PC-9 (cell line): ENCODE measurements at regions not wholly inside any gene's neighbourhood (a gene's known extent, or its start where the extent isn't known, plus 50 kb on each side); places are given as distances from the start of the nearest gene placed in this dataset.

Source experiments
- CTCF ChIP-seq: fragments of 200-600 bp; sonication (generic); conservative IDR thresholded peaks from 2 replicates; pipeline ENCODE4 v1.6.1; 2017; ENCODE audit warnings: mixed run types, antibody characterized with exemption, mild to moderate bottlenecking, moderate library complexity
- EZH2 ChIP-seq: fragments of 200-600 bp; sonication (generic); IDR thresholded peaks from 2 replicates; pipeline ENCODE4 v1.8.0; 2017; ENCODE audit warnings: antibody characterized with exemption, low read depth

GRCh38 chr15:95699578-95699977 is 630.9 kb upstream of the NR2F2 start:
- TF ChIP-seq CTCF (no peak), EZH2 (no peak)
